H9 (cell line): ENCODE measurements at regions not wholly inside any gene's neighbourhood (a gene's known extent, or its start where the extent isn't known, plus 50 kb on each side); places are given as distances from the start of the nearest gene placed in this dataset.
"Not testable (repeated sequence)": the region's sequence is repeated elsewhere in the genome, so short reads cannot be mapped to it uniquely, and the experiment has no call there.

Experiments used
- DNase-seq: peaks from one replicate; pipeline ENCODE4 v3.0.0-alpha.2; 2017
- H2AFZ ChIP-seq: one replicate; pipeline ENCODE4 v1.6.1; 2013; ENCODE audit warnings: mild to moderate bottlenecking, low read length, control low read depth, moderate library complexity
- H2AK5ac ChIP-seq: 2 replicates; pipeline ENCODE4 v1.6.1; 2013; ENCODE audit warnings: low read length, control low read depth, mixed read lengths; ENCODE audit not compliant: insufficient read length
- H2BK120ac ChIP-seq: one replicate; pipeline ENCODE4 v1.6.1; 2013; ENCODE audit warnings: low read depth, mild to moderate bottlenecking, low read length, control low read depth, inconsistent platforms; ENCODE audit not compliant: poor library complexity, severe bottlenecking
- H2BK12ac ChIP-seq: 2 replicates; pipeline ENCODE4 v1.6.1; 2013; ENCODE audit warnings: low read length, control low read depth, mixed read lengths, low read depth; ENCODE audit not compliant: insufficient read length
- H2BK15ac ChIP-seq: 2 replicates; pipeline ENCODE4 v1.6.1; 2013; ENCODE audit warnings: low read depth, low read length, control low read depth
- H2BK20ac ChIP-seq: one replicate; pipeline ENCODE4 v1.6.1; 2013; ENCODE audit warnings: low read depth, mild to moderate bottlenecking, low read length, control low read depth, inconsistent platforms; ENCODE audit not compliant: poor library complexity, severe bottlenecking
- H2BK5ac ChIP-seq: 2 replicates; pipeline ENCODE4 v1.6.1; 2013; ENCODE audit warnings: low read length, control low read depth, mixed read lengths; ENCODE audit not compliant: insufficient read length
- H3K14ac ChIP-seq: 2 replicates; pipeline ENCODE4 v1.6.1; 2013; ENCODE audit warnings: low read length, control low read depth; ENCODE audit not compliant: insufficient read depth
- H3K18ac ChIP-seq: 2 replicates; pipeline ENCODE4 v1.6.1; 2013; ENCODE audit warnings: low read depth, mild to moderate bottlenecking, mixed read lengths, low read length, control low read depth; ENCODE audit not compliant: insufficient read length
- H3K23ac ChIP-seq: 2 replicates; pipeline ENCODE4 v1.6.1; 2013; ENCODE audit warnings: low read length, control low read depth, mixed read lengths, low read depth; ENCODE audit not compliant: insufficient read length
- H3K23me2 ChIP-seq: 2 replicates; pipeline ENCODE4 v1.6.1; 2013; ENCODE audit warnings: low read depth, mild to moderate bottlenecking, mixed read lengths, low read length, control low read depth; ENCODE audit not compliant: insufficient read length, poor library complexity, severe bottlenecking
- H3K27ac ChIP-seq: 2 replicates; pipeline ENCODE4 v1.5.1; 2013; ENCODE audit warnings: low read length, control low read depth, mixed read lengths, low read depth; ENCODE audit not compliant: insufficient read length
- H3K27me3 ChIP-seq: 2 replicates; pipeline ENCODE4 v1.6.1; 2013; ENCODE audit warnings: low read length, control low read depth, inconsistent platforms; ENCODE audit not compliant: insufficient read depth
- H3K4ac ChIP-seq: 2 replicates; pipeline ENCODE4 v1.6.1; 2013; ENCODE audit warnings: low read depth, mild to moderate bottlenecking, control low read depth, inconsistent platforms, low read length, moderate library complexity
- H3K4me1 ChIP-seq: 2 replicates; pipeline ENCODE4 v1.6.1; 2013; ENCODE audit warnings: low read length, control low read depth, inconsistent platforms; ENCODE audit not compliant: insufficient read depth
- H3K4me2 ChIP-seq: 2 replicates; pipeline ENCODE4 v1.6.1; 2013; ENCODE audit warnings: low read length, control low read depth, mixed read lengths; ENCODE audit not compliant: insufficient read length, insufficient read depth
- H3K56ac ChIP-seq: 2 replicates; pipeline ENCODE4 v1.6.1; 2013; ENCODE audit warnings: low read depth, mild to moderate bottlenecking, mixed read lengths, low read length, control low read depth; ENCODE audit not compliant: insufficient read length
- H3K79me1 ChIP-seq: 2 replicates; pipeline ENCODE4 v1.6.1; 2013; ENCODE audit warnings: low read depth, mild to moderate bottlenecking, moderate library complexity, low read length, control low read depth, inconsistent platforms; ENCODE audit not compliant: insufficient read depth, poor library complexity, severe bottlenecking
- H3K79me2 ChIP-seq: 2 replicates; pipeline ENCODE4 v1.6.1; 2013; ENCODE audit warnings: low read length, control low read depth, inconsistent platforms; ENCODE audit not compliant: insufficient read depth
- H3K9ac ChIP-seq: 2 replicates; pipeline ENCODE4 v1.6.1; 2013; ENCODE audit warnings: low read length, control low read depth, mixed read lengths; ENCODE audit not compliant: insufficient read length; ENCODE audit errors: extremely low read depth
- H3K9me3 ChIP-seq: one replicate; pipeline ENCODE4 v1.6.1; 2013; ENCODE audit warnings: low read depth, low read length, inconsistent platforms; ENCODE audit not compliant: control insufficient read depth
- H3T11ph ChIP-seq: one replicate; pipeline ENCODE4 v1.6.1; 2013; ENCODE audit warnings: mild to moderate bottlenecking, low read length, control low read depth, inconsistent platforms
- H4K20me1 ChIP-seq: one replicate; pipeline ENCODE4 v1.6.1; 2013; ENCODE audit not compliant: control insufficient read depth, insufficient read length, insufficient read depth
- H4K5ac ChIP-seq: 2 replicates; pipeline ENCODE4 v1.6.1; 2013; ENCODE audit warnings: low read depth, mild to moderate bottlenecking, mixed read lengths, low read length, control low read depth; ENCODE audit not compliant: insufficient read length
- H4K8ac ChIP-seq: replicated peaks from 2 replicates; pipeline ENCODE4 v1.6.1; 2013; ENCODE audit warnings: low read length, control low read depth, mixed read lengths, low read depth; ENCODE audit not compliant: insufficient read length
- H4K91ac ChIP-seq: 2 replicates; pipeline ENCODE4 v1.6.1; 2013; ENCODE audit warnings: low read depth, mild to moderate bottlenecking, moderate library complexity, mixed read lengths, low read length, control low read depth; ENCODE audit not compliant: insufficient read length
- H3K27ac Mint-ChIP-seq, 3 experiments: 2 replicates in 2 of 3; 3 replicates in 1 of 3; pipeline ENCODE4 v1.8.0; 2020 to 2021; ENCODE audit warnings: mixed read lengths in 3 of 3, mild to moderate bottlenecking in 1 of 3, moderate library complexity in 1 of 3
- H3K27me3 Mint-ChIP-seq: 2 replicates; pipeline ENCODE4 v1.8.0; 2021; ENCODE audit warnings: low read depth, mild to moderate bottlenecking, moderate library complexity, mixed read lengths
- H3K36me3 Mint-ChIP-seq, 3 experiments: 2 replicates in 2 of 3; 3 replicates in 1 of 3; pipeline ENCODE4 v1.8.0; 2020 to 2021; ENCODE audit warnings: low read depth in 3 of 3, mixed read lengths in 3 of 3; ENCODE audit not compliant: insufficient read depth in 1 of 3
- H3K4me1 Mint-ChIP-seq, 2 experiments: 2 replicates each; pipeline ENCODE4 v1.8.0; 2020; ENCODE audit warnings: mixed read lengths in 2 of 2
- H3K4me3 Mint-ChIP-seq, 2 experiments: 2 replicates in 1 of 2; 3 replicates in 1 of 2; pipeline ENCODE4 v1.8.0; 2020 to 2021; ENCODE audit warnings: mild to moderate bottlenecking in 2 of 2, mixed read lengths in 2 of 2, moderate library complexity in 1 of 2
- H3K9me3 Mint-ChIP-seq, 2 experiments: 2 replicates in 1 of 2; 3 replicates in 1 of 2; pipeline ENCODE4 v1.8.0; 2020; ENCODE audit warnings: mild to moderate bottlenecking in 2 of 2, mixed read lengths in 2 of 2, moderate library complexity in 1 of 2
- WGBS: extraction: QIAGEN DNeasy Blood & Tissue Kit; methylation state at CpG from one replicate; pipeline ENCODE4 v1.1.7; 2013; ENCODE audit warnings: missing lambda C conversion rate, low lambda C conversion rate, mixed read lengths; ENCODE audit not compliant: insufficient read length; ENCODE audit errors: extremely low coverage; 5-methylcytosine and 5-hydroxymethylcytosine counted together
- TF ChIP-seq, protein P1 (sequence below): fragments of 200-600 bp; sonication (generic); conservative IDR thresholded peaks from 3 replicates; pipeline ENCODE4 v1.8.0; 2021; ENCODE audit warnings: antibody characterized with exemption, mild to moderate bottlenecking

DNA sequence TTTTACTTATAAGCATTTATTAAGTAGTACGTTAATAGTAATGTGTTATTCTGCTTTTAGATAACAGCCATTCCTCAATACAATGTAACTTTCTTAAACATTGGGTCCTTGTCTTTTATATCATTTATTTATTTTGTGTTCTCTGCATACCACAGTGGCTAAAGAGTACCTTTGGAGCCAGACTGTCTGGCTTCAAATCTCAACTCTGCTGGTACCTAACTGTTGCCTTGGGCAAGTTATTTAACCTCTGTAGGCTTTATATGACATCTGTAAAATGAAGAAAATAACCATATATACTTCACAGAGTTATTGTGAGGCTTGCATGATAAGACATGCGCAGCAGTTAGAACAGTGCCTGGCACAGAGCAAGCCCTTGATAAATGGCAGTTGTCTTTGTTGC, 397.6 kb downstream of the MDFIC start:
- Histone ChIP-seq H3K4me2 (no peak overlapping the region), H3T11ph (no peak overlapping the region), H4K20me1 (no peaks in the 10 kb centered on the region), H3K27me3 (no peaks in the 10 kb centered on the region), H2BK5ac (no peak overlapping the region), H3K4me1 (no peaks in the 10 kb centered on the region), H3K9ac (no peak overlapping the region), H4K5ac (no peak overlapping the region), H3K23ac (no peak overlapping the region), H3K4ac (no peak overlapping the region), H2BK20ac (no peak overlapping the region), H4K91ac (no peak overlapping the region), H3K14ac (no peak overlapping the region), H2AFZ (no peak overlapping the region), H3K23me2 (no peaks in the 10 kb centered on the region), H2BK12ac (no peak overlapping the region), H3K27ac (no peak overlapping the region), H2AK5ac (no peak overlapping the region), H2BK120ac (no peak overlapping the region), H3K79me2 (no peaks in the 10 kb centered on the region), H3K18ac (no peak overlapping the region), H3K56ac (no peak overlapping the region), H2BK15ac (no peak overlapping the region), H4K8ac (no peak overlapping the region), H3K9me3 (no peaks in the 10 kb centered on the region), H3K79me1 (no peaks in the 10 kb centered on the region)
- H3K4me3 Mint-ChIP-seq = no peak overlapping the region
- no peaks in the 10 kb centered on the region for H3K36me3 Mint-ChIP-seq
- no peaks in the 10 kb centered on the region for H3K27me3 Mint-ChIP-seq
- no peaks in the 10 kb centered on the region for H3K4me1 Mint-ChIP-seq
- DNase-seq = no peak
- H3K27ac Mint-ChIP-seq = no peak overlapping the region
- no CpG with 5 or more reads among the region's 2 CpGs for WGBS
- no peaks in the 10 kb centered on the region for H3K9me3 Mint-ChIP-seq
- TF ChIP-seq, protein P1, sequence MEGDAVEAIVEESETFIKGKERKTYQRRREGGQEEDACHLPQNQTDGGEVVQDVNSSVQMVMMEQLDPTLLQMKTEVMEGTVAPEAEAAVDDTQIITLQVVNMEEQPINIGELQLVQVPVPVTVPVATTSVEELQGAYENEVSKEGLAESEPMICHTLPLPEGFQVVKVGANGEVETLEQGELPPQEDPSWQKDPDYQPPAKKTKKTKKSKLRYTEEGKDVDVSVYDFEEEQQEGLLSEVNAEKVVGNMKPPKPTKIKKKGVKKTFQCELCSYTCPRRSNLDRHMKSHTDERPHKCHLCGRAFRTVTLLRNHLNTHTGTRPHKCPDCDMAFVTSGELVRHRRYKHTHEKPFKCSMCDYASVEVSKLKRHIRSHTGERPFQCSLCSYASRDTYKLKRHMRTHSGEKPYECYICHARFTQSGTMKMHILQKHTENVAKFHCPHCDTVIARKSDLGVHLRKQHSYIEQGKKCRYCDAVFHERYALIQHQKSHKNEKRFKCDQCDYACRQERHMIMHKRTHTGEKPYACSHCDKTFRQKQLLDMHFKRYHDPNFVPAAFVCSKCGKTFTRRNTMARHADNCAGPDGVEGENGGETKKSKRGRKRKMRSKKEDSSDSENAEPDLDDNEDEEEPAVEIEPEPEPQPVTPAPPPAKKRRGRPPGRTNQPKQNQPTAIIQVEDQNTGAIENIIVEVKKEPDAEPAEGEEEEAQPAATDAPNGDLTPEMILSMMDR = no peak

- no CpG with 5 or more reads among the region's 2 CpGs for WGBS
- not testable (repeated sequence) for DNase-seq, H3K4me3 Mint-ChIP-seq, H4K5ac ChIP-seq, H4K20me1 ChIP-seq, H3K9me3 ChIP-seq, H3K23ac ChIP-seq, H2AK5ac ChIP-seq, H3K79me2 ChIP-seq, H3K56ac ChIP-seq, H2BK5ac ChIP-seq, H3K18ac ChIP-seq, H2AFZ ChIP-seq, H3K9me3 Mint-ChIP-seq, H4K91ac ChIP-seq, H3K4ac ChIP-seq, H3K4me1 ChIP-seq, H3K27me3 ChIP-seq, H2BK12ac ChIP-seq, H2BK20ac ChIP-seq, H3K14ac ChIP-seq, H3K23me2 ChIP-seq, H3K4me2 ChIP-seq, H2BK15ac ChIP-seq, H3T11ph ChIP-seq, H3K9ac ChIP-seq, H3K79me1 ChIP-seq, H3K27ac ChIP-seq, H4K8ac ChIP-seq, H3K27me3 Mint-ChIP-seq, H3K36me3 Mint-ChIP-seq, H3K27ac Mint-ChIP-seq, H2BK120ac ChIP-seq, H3K4me1 Mint-ChIP-seq
These were observed 388.4 kb downstream of the MDFIC start for GRCh38 chr7:115310316-115310715.
